ENCODE measurements at regions not wholly inside any gene's neighbourhood (a gene's known extent, or its start where the extent isn't known, plus 50 kb on each side); places are given as distances from the start of the nearest gene placed in this dataset.
"Not testable (repeated sequence)": the region's sequence is repeated elsewhere in the genome, so short reads cannot be mapped to it uniquely, and the experiment has no call there.

DNA sequence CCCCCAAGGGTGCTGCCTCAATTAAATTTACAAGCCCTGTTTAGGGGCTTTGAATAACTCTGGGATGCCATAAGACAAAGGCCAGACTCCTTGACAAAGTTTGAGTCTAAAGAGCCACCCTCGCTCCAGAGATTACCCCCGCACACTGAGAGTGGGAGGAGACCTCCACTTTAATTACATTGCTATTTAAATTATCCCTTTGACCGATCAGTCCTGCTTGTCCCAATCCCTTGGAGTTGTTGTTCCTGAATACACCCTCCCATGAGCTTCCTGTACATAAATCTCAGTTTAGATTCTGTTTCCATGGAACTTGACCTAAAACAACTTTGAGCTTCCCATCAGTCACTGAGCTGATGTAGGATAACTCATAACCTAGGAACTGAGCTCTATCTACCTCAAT is 596.3 kb downstream of the PYDC2 start:
- DNase-seq: no peak

DNA sequence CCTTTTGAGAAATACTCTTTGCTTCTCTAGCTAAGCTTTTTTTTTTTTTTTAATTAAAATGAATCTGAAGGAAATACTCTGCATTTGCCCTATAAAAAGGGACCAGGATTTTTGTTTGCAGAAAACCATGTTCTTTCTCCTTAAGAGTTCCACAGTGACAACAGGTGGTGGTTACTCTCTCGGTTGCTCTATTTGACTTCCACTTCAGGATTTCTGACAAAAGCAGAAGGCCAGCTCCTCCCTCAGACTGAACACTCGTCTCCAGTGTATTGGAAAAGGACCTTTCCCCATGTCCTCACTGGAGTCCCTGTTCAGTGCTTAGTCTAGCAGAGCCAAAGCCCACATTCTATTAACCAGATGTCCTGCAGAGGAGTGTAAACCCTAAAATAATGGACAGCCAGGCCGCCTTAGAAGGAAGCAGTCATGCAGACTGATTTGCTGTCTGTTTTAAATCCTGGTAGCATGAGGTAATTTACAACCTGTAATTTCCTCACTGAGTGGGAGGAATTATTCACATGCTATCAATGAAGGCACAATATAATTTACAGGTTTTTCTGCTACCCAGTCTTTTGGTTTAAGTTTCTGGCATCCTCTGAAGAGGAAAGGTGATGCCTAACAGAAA is 599.3 kb downstream of the PYDC2 start:
- DNase-seq: no peak

DNA sequence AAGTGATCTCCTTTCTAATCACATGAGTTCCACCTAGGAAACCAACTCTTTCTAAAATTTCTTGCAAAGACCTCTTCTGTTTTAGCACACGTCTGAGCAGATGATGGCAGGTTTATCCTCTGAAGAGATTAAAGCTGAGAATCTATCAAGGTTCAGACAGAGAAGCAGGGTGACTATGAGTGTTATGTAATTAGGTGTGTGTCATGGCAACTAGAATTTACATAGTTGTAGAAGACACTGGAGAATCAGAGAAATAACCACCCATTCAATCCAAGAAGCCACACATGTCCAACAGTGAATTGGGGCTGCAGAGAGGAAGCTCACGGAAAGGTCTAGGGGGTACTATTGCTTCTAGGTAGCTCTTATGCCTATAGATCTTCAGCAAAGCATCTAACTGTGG is 600.5 kb downstream of the PYDC2 start:
- DNase-seq: no peak

DNA sequence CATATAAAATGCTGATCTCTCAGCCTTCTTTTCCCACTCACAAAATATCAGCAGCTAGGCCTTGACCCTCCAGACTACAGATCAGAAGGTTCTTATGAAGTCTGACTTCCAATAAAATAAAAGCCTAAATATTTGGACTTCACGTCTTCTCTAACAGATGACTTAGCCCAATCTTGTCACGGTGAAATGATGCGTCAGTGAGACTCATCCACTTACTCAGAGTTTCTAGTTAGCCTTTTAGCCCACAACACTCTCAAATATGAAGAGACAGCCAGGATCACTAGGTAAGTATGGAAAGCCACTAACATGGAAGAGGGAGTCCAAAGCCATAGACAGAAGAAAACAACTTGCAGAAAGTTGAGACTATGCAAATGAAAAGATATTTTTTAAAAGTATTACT is 601.2 kb downstream of the PYDC2 start:
- no peak for DNase-seq

DNA sequence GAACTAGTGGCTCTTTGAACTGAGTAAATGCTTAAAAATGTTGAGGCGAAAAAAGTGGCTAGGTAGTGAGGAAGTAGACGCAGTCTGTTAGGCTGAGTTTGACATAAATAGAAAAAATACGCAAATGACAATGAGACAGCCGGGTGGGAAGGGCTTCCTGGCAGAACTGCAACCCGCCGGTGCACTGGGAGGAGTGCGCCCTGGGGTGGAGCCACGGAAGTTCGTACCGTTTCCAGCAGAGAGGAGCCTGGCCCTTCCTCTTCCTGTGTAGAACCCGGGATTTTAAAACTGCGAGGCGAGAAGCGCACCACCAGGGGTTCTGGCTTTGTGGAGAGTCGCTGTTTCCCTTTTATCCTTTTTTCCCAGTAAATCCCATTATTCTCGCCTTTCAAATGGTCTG is 602.6 kb downstream of the PYDC2 start:
- DNase-seq: no peak

DNA sequence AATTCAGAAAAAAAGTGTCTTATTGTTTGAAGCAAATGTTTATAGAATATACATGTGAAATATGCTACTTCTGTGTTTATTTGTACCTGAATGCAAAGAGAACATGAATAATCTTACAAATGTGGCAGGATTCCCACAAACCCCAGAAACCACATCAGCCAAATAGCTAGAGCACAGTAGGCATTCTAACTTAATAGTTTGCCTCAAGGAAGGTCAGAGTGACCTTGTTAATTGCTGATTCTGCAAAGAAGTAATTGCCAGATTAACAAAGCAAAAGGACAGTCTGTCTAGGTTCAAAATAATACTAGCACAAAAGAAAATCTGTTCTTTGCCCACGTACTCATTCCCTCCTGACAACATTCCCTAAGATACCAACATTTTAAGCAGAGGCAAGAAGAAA is 604.0 kb downstream of the PYDC2 start:
- DNase-seq: no peak

DNA sequence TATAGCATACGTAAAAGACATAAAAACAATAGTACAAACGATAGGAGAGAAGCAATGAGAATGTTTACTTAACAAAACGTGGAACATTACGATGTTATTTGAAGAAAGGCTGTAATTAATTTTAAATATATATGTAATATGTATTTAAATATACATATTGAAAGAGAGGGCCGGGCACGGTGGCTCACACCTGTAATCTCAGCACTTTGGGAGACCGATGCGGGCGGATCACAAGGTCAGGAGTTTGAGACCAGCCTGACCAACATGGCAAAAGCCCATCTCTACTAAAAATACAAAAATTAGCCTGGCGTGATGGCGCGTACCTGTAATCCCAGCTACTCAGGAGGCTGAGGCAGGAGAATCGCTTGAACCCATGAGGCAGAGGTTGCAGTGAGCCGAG is 605.3 kb downstream of the PYDC2 start:
- DNase-seq: not testable (repeated sequence)

DNA sequence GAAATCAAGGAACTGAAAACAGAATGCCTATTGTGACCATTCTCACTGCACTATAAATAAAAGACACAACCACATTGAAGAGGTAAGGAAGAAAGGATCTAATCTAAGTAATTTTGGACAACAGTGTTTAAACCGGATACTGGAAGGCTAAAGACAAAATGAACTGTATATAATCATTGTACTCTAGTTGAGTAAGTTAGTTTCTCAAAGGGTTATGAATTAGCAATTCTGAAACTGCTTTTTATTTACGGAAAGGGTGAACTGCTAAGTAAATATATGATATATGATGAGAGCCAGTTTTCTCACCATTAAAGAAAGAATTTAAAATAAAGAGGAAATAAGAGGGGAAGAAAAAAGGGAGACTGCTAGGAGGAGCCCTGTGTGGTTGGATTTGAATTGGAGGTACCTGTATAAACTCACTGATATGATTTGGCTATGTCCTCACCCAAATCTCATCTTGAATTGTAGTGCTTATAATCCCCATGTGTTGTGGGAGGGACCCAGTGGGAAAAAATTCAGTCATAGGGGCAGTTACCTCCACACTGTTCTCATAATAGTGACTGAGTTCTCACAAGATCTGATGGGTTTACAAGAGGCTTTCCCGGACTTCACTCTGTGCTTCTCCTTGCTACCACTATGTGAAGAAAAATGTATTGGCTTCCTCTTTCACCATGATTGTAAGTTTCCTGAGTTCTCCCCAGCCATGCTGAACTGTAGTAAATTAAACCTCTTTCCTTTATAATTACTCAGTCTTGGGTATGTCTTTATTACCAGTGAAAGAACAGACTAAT is 607.7 kb downstream of the PYDC2 start:
- DNase-seq: no peak

DNA sequence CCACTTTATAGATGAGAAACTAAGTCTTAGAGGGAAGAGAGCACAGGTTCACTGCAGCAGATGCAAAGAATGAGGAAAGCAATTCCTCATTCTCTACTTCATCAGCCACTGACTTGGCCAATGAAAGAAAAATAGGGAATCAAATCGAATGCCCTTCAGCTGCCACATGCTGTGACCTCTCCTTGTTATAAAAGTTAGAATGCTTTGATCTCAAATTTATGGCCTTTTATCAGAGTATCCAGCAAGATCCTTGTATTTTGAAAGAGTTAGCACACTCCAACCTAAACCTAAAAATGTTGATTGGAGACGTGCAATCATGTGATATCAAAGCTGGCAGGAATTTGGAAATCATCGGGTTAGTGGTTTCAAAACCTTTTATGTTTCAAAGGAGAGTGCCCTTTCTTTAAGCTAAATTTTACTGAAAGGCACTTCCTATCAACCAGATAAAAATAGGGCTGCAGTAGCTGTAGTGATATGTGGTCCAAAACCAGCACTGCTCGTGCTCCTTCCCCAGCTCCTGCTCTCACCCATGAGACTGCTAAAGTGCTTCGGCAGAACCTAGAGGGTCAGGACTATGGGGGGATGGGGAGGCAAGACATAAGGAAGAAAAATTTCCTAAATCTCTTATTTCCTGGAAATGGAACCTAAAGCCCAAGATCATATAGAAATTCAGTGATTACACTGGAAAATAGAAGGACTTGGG is 617.0 kb downstream of the PYDC2 start:
- no peak for DNase-seq

DNA sequence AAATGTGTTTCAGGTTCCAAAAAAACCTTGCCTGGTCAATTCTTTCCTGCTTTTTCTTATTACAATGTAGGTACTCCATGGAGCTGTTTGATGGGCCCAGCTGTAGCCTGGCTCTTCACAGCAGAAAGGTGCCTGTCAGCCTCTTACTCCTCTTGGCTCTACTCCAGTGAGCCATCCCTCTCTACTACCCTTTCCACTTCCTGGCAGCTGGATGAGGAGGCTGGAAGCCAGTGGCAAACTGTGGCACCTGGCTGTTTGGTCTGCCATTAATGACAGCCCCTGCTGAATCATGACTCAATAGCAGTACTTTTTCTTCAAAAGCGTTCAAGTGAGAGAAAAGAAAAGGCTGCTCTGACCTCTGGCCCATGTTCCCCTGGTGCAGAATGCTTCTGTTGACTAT is 618.1 kb downstream of the PYDC2 start:
- DNase-seq: no peak

DNA sequence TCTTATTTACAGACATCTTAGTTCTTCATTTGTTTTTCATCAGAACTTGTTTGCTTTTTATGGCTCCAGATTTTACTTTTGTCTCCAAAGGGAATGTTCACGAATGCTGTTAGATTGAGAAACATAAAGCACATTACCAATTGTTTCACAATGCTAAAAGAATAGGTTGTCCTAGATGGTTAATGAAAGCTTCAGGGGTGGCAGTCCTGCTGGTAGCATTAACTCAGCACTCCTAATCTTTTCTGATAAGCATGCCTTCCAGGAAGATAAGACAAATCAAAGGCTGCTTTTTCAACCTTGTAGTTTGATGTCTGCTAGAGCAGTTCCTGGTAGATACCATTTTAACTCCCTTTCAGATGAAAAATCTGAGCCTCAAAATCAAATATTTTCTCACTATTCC is 619.4 kb downstream of the PYDC2 start:
- DNase-seq: no peak

DNA sequence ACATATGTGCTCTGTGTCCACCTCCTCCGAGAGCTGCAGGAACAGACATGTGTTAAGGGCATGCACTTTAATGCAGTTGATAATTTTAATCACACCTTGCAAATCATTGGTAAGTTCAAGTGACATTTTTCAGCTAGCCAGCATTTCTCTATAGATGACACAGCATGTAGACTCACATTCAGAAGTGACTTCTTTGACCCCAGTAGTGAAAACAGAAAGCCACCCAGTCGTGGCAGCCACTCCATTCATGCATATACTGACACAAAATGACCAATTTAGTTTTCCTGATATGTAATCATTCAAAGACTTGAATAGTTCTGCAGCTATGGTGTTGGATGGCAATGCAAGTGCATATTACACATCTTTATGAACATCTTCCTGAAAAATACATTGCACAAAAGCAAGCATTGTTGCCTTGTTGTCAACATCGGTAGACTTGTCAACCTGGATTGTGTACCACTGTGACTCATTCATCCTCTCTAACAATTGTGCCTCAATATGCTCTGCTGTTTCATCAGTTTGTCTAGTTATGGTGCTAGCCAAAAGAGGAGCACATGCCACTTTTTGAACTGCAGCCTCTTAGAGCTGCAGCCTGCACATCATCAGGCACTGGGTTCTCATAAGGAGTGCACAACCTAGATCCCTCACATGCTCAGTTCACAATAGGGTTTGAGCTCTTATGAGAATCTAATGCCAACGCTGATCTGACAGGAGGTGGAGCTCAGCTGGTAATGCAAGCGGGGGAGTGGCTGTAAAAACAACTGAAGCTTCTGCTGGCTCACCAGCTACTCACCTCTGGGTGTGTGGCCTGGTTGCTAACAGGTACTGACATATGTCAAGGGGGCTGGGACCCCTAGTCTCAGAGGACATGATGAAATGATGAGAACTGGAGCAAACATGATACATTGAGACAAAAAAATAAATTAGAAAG is 622.0 kb downstream of the PYDC2 start:
- DNase-seq: no peak

All from hematopoietic multipotent progenitor cell treated with erythropoietin and hydrocortisone succinate and interleukin-3 and kit ligand, for 4 days (in vitro differentiated cells).